ENCODE measurements at regions not wholly inside any gene's neighbourhood (a gene's known extent, or its start where the extent isn't known, plus 50 kb on each side); places are given as distances from the start of the nearest gene placed in this dataset.
"Not testable (repeated sequence)": the region's sequence is repeated elsewhere in the genome, so short reads cannot be mapped to it uniquely, and the experiment has no call there.

DNA sequence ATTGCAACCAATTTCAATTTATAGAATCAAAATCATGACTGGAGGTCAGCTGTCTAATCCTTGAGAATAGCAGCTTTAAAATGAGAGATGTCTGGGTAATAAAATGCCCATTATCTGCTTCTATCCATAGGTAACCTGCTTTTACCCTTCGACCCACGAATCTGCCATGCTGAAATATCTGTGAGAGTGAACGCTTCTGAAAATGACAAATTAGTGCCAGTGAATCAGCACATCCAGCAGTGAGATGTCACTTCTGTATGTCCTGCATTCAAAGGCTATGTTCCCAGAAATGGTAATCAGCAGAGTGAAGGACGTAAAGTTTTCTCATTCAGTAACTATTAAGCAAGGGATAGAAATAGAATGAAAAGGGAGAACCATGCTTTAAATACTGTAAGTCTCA is 532.4 kb upstream of the ITGA1 start:
- intact Hi-C loops (cut with DNase I), result no loop called here
- DNase-seq, result no peak
- no peak for ATAC-seq (ENCODE audit: poor library complexity)

GRCh38 chr5:52262844-52263243 is 524.9 kb upstream of the ITGA1 start:
- no peak for ATAC-seq (ENCODE audit: poor library complexity)
- intact Hi-C loops (cut with DNase I), result no loop called here
- no peak for DNase-seq

- no peak for DNase-seq
- ATAC-seq (ENCODE audit: poor library complexity), result no peak
- intact Hi-C loops (cut with DNase I), result no loop called here
Measured at GRCh38 chr5:52269401-52269800, 518.3 kb upstream of the ITGA1 start.

- DNase-seq, result no peak
- no peak for ATAC-seq (ENCODE audit: poor library complexity)
- intact Hi-C loops (cut with DNase I), result no loop called here
Measured at GRCh38 chr5:52269859-52270258, 517.9 kb upstream of the ITGA1 start.

GRCh38 chr5:52275639-52276038 is 512.1 kb upstream of the ITGA1 start:
- intact Hi-C loops (cut with DNase I), result no loop called here
- no peak for ATAC-seq (ENCODE audit: poor library complexity)

DNA sequence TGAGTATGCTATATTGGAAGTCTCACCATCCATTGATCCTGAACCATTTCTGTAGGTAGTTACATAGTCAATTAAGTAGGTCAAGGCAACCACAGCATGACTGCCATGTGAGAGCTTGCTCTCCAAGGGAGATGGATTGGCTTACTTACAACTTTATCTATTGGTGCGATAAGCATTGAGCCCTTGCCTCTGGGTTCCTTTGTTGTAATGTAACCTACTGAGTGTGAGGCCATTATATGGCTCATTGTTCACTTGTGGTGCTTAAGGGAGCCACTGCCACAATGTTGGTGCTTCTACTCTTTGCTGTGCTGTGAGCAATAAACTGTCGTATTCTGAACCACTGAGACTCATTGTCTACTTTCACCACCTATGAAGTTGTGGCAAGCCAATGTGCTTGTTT is 510.6 kb upstream of the ITGA1 start:
- ATAC-seq (ENCODE audit: poor library complexity) (no peak), DNase-seq (no peak)
- intact Hi-C loops (cut with DNase I), result no loop called here

More at GRCh38 chr5:52275639-52276038, 512.1 kb upstream of the ITGA1 start:
- no peak for DNase-seq

DNA sequence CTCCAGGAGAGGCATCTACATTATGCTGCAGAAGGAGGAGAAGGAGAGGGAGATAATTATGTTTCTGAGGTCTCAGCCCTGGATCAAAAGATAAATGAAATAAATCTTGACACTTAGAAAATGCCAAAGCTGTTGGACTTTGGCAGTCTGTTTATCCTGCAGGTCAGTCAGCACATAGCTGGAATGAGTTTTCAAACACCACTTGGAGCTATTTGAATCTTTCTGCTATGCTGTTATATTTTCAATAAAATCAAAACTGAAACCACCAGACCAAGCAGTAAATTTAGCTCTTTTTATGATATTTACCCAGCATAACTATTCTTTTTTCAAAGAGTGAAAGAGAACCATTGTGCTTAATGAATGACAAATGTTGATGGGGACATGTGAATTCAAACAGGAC is 505.1 kb upstream of the ITGA1 start:
- ATAC-seq (ENCODE audit: poor library complexity) (no peak), DNase-seq (no peak)
- intact Hi-C loops (cut with DNase I), result no loop called here

- ATAC-seq (ENCODE audit: poor library complexity) (no peak), DNase-seq (no peak)
- intact Hi-C loops (cut with DNase I), result no loop called here
Measured at GRCh38 chr5:52283221-52283620, 504.5 kb upstream of the ITGA1 start.

DNA sequence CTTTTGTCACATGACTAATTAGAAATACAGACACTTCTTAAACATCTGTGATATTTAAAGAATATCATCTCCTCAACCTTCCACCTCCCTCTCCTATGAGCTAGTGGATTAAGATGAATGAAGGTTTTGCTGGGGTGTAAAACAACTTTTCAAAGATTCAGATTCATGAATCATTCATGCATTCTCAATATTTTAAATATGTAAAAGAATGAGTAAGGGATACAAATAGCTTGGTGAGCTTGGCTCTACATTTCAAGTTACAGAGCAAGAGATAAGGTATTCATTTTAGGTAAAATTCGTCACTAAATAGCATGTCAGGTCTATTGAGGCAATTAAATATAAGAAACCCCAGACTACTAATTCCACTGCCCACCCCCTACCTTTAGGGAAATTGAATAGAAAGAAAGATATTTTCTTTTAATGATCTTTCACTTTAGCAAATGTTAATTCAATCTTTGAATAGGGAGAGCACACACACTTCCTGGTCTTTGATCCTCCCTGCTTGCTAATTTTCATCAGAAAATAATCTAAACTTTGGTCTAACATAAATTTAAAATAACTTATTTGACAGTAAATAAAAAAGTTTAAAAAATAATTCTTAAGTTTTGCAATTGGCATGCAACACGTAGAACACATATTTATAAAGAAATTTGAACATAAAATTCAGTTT is 486.9 kb upstream of the ITGA1 start:
- ATAC-seq (ENCODE audit: poor library complexity), result no peak
- no peak for DNase-seq
- intact Hi-C loops (cut with DNase I), result no loop called here

GRCh38 chr5:52304816-52305215 is 482.9 kb upstream of the ITGA1 start:
- ATAC-seq (ENCODE audit: poor library complexity); intact Hi-C loops (cut with DNase I): not testable (repeated sequence)

DNA sequence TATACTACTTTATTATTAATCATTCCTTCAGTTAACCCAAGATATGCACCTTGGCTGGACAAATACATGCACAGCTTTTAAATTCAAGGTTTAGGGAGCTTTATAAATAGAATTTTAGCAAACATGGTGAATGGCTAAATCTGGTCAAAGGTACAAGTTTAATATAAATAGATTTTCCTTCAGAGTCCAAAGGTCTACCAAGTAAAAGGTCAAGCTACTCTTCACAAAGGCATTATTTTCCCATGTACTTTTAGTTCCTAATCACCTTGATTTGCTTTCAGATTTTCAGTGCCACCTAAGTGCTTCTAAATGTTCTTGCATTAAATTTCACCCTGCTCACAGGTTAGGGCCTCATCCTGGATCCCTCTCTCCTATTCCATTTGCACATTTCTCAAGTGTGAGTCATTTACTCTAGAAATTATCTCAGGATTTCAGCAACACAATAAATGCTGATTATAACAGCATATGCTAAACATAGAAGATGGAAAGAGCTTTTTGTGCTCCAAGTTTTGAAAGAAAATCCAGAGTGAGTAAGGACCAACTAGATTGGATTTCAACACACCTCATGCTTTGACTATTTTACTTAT is 459.4 kb upstream of the ITGA1 start:
- intact Hi-C loops (cut with DNase I), result no loop called here
- no peak for DNase-seq
- no peak for ATAC-seq (ENCODE audit: poor library complexity)

More at GRCh38 chr5:52304816-52305215, 482.9 kb upstream of the ITGA1 start:
- DNase-seq, result not testable (repeated sequence)

- DNase-seq (no peak), ATAC-seq (ENCODE audit: poor library complexity) (no peak)
- intact Hi-C loops (cut with DNase I), result no loop called here
Measured at GRCh38 chr5:52331725-52332124, 456.0 kb upstream of the ITGA1 start.

DNA sequence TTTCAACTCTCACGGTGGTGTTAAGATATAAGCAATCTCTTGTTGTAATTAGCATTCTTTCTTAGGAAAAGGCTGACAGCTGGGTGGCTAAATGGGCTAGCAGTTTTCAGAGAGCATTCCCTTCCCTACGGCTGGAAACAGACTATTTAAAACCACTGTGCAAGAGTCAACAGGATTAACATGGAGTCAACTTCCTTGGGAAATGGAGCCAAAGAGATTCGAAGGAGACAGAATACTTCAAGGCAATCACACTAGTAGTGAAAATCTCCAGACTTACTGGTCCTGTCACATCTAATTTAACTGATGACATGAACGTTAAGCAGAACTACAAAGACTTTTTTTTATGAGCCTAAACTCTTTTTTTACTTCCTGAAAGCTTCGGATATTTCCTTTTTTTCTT is 453.3 kb upstream of the ITGA1 start:
- ATAC-seq (ENCODE audit: poor library complexity) (no peak), DNase-seq (no peak)
- intact Hi-C loops (cut with DNase I), result no loop called here

GRCh38 chr5:52339285-52339684 is 448.4 kb upstream of the ITGA1 start:
- no peak for ATAC-seq (ENCODE audit: poor library complexity)

DNA sequence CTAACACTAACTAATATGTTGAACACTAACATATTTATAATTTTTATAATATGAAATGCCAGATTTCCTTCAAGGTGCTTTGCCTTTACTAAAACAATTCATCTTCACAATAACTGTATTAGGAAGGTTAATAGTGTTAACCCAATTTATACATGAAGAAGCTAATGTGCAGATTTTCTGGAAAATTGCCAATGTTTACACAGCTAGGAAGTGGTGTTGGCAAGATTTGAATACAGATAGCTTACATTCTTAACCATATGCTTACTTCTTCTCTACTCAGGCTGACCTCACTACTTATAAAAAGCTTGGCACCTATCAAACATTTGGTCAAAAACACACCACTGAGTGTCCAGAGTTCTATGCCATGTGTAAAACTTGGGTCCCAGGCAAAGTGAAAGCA is 445.4 kb upstream of the ITGA1 start:
- DNase-seq (no peak), ATAC-seq (ENCODE audit: poor library complexity) (no peak)
- intact Hi-C loops (cut with DNase I), result no loop called here

More at GRCh38 chr5:52339285-52339684, 448.4 kb upstream of the ITGA1 start:
- DNase-seq, result no peak
- intact Hi-C loops (cut with DNase I), result no loop called here

DNA sequence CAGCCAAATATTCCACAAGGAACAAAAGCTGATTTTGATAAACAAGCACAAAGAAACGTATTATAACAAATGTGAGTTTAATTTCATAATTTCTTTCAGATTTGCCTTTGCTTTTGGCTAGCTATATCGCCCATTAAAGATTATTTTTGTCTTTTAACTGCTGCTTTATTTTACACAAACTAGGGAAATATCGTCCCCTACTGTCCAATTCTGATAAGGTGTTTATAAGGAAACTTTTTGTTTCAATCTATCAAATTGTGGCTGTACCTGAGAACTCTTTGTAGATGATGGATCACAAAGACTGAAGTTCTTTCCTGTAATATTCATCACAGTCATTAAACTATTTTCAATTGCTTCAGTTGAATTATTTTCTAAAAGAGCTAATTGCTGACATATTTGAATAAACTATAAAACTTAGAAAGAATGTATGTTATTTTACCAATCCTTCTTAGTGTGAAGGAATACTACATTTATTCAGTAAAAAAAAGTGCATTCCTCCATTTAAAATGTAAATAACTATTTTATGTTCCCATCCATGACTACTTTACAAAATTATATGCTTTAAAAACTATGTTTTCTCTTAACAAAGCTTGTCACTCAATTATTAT is 431.3 kb upstream of the ITGA1 start:
- DNase-seq, result no peak
- intact Hi-C loops (cut with DNase I), result no loop called here
- no peak for ATAC-seq (ENCODE audit: poor library complexity)

GRCh38 chr5:52359261-52359660 is 428.5 kb upstream of the ITGA1 start:
- DNase-seq, result no peak
- intact Hi-C loops (cut with DNase I), result no loop called here

DNA sequence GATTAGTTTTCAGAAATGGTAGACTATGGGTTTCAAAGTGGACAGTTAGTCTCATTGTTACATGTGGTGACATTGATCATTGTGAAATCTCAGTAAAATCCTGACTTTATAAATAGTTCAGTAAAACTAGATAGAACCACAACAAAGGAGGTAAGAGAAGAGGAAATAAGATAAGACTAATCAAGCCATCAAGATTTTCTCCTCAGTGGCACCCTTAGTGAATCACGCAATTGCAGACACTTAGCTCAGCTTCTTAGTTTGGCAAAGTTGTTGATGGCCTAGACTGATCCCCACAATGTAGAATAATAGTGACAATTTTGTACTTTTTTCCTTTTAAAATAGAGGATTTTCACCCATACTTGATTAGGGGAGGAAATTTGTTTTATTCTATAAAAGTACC is 426.7 kb upstream of the ITGA1 start:
- no peak for ATAC-seq (ENCODE audit: poor library complexity)
- DNase-seq, result no peak
- intact Hi-C loops (cut with DNase I), result no loop called here

More at GRCh38 chr5:52359261-52359660, 428.5 kb upstream of the ITGA1 start:
- ATAC-seq (ENCODE audit: poor library complexity), result no peak

DNA sequence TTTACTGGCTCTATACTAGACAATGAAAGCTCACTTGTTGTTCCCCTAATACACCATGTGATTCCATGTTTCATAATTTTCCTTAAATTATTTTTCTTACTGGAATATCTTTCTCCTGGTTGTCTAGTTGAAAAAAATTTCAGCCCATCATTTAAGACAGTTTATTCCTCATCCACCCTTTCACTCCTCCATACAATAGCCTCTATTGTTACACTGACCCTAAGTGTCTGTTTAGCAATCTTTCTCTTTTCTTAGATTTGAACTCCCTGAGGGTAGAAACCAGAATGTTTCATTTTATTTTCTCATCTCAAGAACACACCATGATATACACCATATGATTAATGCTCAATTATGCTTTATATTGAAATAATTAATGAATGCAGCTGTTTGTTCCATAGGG is 413.4 kb upstream of the ITGA1 start:
- DNase-seq, result no peak
- intact Hi-C loops (cut with DNase I), result no loop called here
- ATAC-seq (ENCODE audit: poor library complexity), result no peak

- intact Hi-C loops (cut with DNase I), result no loop called here
- ATAC-seq (ENCODE audit: poor library complexity) (no peak), DNase-seq (no peak)
Measured at GRCh38 chr5:52375969-52376368, 411.7 kb upstream of the ITGA1 start.
